HG03064 (cell line): ENCODE measurements at regions not wholly inside any gene's neighbourhood (a gene's known extent, or its start where the extent isn't known, plus 50 kb on each side); places are given as distances from the start of the nearest gene placed in this dataset.

Experiments used
- ATAC-seq: cut with Tn5 transposase; IDR thresholded peaks from one replicate; pipeline ENCODE4 v1.9.1; 2021; ENCODE audit warnings: low read depth; ENCODE audit not compliant: unreplicated experiment

DNA sequence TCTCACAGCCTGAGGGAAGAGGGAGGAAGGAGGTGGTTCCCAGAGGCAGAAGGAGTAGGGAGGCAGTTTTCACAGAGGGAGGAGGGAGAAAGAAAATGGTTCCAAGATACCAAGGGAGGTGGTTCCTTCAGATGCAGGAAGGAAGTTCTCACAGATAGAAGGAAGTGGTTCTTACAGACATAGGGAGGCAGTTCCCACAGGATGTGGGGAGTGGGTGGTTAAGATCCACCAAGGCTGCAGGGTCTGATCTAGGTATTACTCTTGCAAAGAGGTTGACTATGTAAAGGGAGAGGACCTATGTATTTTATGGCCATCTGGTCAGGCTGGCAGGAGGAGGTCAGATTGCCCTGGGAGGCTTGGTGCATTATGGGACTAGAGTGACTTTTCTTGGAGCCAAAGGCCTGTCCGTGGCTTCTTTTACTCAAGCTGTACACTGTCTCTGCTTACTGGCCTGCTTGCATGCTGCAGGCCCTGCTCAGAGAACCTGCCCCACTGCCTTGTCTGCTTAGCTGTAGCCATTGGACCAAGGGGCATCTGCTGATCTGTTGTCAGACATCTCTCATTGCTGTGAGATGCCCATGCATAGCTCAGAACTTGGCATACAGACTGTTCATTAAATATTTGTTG is 283.7 kb downstream of the DHX35 start:
- no peak for ATAC-seq

DNA sequence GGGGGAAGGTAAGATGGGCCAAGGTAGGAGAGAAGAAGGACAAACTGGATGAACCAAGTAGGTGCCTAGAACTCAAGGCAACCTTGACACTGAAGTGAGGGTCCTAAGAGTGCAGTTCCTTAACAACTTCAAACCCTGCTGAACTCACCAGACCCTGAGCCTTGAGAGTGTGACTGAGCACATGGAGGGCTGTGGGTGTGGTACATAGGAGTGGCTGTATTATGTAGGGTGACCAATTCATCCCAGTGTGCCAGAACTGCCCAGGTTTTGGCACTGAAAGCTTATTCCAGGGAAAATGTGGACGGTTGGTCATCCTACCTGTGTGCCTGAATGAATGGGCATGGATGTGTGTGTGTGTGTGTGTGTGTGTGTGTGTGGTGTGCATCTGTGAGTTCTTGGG is 281.8 kb downstream of the DHX35 start:
- no peak for ATAC-seq

DNA sequence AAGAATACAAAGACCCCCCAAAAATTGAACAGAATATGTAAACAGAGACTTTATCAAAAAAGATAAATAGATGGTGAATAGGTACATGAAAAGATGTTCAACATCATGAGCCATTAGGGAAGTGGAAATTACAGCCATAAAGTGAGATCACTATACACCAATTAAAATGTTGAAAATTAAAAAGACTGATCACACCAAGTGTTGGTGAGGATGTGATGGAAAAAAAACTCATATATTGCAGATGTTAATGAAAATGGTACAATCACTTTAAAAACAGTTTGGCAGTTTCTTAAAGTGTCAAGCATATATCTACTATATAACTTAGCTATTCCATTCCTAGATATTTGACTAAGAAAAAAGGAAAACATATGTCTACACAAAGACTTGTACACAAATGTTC is 280.5 kb downstream of the DHX35 start:
- ATAC-seq = no peak

DNA sequence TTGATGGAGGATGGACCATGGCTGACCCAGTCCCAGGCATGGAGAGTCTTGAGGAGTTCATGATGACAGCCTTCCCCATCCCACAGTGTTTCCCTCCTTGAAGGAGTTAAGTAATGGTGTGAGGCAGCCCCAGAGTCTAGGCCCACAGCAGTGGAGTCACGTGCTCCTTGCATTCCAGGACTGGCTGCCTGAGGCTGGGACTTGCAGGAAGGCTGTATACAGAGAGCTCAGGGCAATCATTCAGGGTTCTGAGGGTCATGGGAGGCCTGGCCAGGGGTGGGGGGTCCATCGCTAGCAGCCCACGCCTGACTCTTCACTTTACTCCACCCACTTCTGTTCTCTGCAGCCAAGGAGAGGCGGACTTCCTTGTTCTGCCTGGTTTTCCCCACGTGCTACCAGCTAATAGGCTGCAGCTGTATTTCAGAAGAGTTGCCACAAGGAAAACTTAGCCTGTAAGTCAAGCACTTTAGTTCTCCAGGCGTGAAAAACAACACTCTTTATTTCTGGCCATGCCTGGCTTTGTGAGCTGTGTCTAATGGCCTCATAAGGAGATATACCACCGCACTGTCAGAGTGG is 272.5 kb downstream of the DHX35 start:
- ATAC-seq = no peak

DNA sequence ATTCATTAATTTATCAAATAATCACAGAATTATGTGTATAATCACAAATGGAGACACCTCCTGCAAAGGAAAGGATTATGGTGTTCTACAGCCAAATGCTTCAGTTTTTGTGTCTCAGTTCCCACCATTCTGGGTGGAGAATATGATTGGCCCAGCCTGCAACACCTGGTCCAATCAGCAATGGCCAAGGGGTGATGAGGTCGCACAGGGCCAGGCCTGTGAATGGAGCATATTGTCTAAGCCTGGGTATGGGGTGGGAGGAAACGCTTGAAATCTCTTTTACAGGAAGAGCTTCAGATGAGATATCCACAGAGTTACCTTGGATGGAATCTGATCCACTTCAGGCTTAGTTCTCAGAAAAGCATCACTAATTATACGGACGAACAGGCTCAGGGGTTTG is 271.6 kb downstream of the DHX35 start:
- no peak for ATAC-seq

DNA sequence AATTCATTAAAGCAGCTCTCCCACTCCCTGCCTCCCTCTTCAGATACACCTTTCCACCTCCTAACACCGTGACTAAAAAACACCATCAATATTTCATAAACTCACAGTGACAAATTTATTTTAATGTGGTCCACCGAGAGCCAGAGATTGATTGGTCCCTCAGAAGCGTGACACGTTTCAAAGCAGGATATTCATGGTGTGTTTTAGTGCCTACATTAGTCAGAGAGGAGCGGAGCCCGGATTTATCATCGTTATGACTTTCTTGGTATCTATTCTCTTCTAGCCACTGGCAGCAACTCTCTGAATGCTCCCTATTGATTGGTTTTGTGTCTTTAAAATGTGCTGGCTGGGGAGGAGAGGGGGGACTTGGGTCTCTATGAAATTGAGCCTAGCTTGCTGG is 265.3 kb downstream of the DHX35 start:
- no peak for ATAC-seq

DNA sequence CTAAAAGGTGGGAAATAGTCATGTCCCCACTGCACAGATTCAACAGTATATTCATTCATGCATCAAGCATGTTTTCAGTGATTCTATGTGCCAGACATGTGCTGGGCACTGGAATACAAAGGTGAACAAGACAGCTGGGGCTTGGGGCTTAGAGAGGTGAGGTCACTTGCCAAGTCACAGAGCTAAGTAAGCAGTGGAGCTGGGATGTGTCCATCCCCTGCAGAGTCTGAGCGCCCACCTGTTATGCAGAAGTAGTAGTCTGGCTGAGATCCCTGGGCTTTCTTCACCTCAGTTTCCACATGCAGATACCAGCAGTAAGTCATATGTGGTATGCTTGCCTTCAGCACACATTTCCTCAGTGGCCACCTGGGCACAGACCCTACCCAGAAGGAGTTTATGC is 263.8 kb downstream of the DHX35 start:
- ATAC-seq = no peak

DNA sequence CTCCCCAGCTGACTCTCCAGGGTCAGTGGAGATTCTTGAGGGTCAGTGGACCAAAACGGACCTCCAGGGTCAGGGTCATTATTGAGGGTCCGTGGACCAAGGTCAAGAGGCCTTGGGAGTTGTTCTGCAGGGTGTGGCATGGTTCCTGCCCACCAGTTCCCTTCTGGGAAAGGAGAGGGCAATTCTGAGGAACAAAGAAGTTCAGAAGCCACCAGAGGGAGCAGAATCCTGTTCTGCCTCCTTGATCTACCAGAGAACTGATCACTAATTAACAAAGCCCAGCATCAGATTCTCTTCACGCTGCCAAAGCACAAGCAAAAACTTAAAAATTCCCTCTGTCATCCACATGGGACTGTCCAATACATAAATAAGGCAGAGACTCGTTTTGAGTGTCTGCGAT is 263.4 kb downstream of the DHX35 start:
- no peak for ATAC-seq

DNA sequence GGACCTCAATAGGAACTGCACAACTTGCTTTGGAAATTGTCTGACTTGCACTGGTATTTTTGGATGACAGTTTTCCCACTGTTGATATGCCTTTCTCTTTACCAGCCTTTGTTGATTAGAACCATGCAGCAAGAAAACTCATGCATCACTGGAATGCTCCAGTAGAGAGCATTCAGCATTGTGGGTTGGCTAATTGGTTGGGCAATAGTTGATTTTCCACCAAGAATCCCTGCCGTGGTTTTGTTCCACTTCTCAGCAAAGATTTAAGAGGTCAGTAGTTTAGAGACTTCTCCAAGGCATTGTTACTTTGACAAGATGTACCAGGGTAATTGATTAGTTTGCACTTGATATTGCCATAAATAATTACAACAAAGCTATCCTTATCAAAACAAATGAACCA is 260.0 kb downstream of the DHX35 start:
- ATAC-seq = no peak

DNA sequence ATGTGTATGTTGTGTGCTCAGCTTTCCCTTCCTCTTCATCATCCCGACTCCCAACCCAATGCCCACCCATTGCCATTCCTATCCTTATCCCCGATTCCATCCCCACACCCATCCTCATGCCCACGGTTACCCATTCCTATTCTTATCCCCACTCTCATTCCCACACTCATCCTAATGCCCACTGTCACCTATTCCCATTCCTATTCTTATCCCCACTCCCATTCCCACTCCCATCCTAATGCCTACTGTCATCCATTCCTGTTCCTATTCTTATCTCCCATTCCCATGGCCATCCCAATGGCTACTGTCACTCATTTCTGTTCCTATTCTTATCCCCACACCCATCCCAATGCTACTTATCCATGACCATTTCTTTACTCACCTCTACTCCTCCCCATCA is 254.1 kb downstream of the DHX35 start:
- no peak for ATAC-seq

DNA sequence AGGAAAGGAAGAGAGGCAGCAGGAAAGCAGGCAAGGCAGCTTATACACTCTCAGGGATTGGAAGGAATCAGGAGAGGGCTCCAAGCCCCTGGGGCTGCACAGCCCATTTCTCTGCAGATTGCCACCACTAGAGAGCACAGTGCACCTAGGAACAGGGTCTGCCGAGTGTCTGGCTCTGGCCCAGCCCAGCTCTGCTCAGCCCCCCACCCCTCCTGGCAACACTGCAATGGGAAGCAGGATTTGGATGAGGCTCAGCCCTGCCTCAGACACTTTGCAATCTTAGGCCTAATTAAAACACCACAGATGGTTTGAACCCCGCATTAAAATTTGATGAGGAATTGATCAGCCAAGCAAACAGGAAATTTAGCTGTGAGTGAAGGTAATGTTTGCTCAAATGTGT is 252.7 kb downstream of the DHX35 start:
- no peak for ATAC-seq

DNA sequence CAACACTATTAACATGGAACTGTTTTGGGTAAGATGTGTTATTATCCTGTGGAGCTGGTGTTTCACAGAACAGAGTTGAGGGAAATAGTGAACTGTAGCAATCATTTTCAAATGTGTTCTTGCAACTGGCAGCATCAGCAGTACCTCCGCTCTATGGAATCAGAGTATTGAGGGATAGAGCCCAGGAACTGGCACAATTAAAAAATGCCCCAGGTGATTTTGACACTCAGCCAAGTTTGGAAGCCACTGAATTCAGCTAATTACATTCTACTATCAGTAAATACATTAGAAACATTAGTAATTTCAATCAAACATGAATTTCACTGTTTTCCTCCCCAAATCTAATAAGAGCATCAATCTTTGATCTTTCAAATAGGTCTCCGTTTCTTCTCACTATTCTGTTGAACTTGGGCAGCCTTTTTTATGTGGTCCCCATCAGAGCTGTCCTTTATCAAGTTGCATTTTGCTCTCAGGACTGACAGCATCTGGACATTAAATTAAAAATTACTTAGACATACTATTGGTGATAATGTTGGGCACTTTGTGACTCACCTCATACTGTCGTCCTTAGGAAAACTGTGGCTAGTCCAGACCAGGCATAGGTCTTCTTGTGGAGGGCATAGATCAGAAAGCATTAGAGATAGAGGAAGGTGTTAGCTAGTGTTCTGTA is 251.5 kb downstream of the DHX35 start:
- ATAC-seq = no peak

DNA sequence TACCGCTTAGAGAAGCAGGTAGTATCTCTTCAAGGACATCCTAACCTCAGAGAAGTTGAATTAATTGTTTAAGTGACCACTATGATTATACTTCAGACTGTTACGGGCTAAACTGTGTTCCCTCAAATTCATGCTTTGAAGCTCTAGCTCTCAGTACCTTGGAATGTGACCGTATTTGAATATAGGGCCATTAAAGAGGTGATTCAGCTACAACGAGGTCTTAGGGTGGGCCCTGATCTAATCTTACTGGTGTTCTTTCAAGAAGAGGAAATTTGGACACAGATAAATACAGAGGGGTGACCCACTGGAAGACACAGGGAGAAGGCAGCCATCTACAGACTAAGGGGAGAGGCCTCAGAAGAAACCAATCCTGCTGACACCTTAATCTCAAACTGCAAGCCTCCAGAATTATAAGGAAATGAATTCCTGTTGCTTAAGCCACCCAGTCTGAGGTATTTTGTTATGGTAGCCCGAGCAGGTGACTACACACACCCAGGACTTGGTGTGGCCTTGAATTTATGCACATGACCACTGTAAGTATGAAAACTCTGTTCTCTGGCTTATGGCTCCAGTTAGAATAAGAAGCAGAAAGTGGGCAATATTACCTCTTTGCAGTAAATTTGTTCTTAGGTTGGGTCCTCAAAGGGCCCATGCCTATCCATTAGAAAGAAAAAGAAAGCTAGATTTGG is 249.1 kb downstream of the DHX35 start:
- ATAC-seq = no peak

DNA sequence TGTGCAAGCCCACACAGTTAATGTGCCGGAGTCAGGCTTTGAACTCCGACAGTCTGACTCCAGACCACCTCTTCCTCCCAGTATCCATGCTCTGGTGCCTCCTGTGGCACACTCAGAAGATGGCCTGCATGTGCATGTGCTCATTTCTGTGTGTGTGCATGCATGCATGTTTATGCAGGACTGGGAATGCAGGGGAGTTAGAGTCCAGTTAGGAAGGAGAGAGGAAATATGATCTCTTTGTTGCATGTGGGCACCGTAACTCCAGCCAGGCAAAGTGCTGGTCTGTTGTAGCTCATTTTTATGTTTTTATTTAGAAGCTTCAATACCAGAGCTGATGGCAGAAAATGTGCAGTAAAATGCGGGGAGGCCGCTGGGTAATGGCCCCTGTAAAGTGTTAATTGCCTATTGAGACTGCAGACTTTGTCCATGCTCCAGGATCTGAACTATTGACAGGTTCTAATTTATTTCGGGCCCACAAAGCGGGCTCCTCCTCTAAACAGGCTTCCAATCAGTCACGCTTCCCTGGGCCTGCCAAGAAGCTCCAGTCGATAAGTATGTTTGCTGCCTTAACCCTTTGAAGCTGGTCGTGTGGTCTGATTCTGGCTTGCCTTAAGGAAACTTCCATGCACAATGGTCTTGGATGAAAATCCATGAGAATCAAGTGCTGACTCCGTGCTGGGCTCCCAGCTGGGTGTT is 248.3 kb downstream of the DHX35 start:
- ATAC-seq = no peak

DNA sequence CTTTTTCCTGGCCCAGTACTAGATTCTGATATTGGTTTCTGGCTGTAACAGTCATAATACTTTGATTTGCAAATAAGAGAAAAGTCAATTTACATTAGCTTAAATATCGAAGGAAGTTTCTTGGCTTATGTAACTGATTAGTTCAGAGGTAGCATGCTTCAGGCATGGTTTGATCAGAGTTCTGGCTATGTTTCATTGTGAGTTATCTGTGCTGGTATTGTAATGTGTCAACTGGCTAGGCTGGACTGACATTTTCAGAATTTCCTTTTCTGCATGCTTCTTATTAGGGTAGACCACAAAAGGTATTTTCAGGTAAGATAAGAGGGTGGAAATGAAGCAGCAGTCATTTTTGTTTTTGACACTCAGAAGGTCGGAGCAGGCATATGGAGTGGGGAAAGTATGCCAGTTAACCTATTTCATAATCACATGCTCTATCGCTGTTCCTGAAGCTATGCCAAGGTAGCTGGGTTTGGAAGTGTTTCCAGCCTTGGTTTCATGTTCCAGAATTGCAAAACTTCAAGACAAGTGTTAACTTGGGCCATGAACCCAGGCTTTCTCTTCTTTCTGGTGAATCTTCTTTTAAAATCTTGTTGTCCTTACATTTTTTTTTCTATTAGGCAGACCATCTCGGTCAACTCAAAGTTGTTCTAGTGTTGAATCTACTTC is 244.9 kb downstream of the DHX35 start:
- ATAC-seq = no peak

DNA sequence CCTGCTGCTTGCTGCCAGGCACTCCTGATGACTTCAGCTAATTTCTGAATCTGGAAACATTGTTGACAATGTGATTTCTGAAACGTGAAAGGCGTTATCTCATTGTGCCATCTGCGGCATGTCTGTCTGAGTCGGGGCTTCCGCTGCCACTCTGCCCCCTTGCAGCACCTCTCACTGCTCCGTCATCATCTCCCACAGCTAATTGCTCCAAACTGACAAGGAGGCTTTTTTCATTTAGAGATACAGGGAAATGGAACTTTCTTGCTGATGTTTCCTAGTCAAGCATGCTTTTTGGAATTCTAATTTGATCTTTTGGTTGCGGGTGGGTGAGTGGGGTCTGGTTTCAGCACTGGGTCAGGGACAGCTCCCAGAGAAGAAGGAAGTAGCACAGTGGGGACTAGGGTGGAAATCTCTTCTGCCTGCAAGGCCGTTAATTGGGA is 233.5 kb downstream of the DHX35 start:
- ATAC-seq = no peak

DNA sequence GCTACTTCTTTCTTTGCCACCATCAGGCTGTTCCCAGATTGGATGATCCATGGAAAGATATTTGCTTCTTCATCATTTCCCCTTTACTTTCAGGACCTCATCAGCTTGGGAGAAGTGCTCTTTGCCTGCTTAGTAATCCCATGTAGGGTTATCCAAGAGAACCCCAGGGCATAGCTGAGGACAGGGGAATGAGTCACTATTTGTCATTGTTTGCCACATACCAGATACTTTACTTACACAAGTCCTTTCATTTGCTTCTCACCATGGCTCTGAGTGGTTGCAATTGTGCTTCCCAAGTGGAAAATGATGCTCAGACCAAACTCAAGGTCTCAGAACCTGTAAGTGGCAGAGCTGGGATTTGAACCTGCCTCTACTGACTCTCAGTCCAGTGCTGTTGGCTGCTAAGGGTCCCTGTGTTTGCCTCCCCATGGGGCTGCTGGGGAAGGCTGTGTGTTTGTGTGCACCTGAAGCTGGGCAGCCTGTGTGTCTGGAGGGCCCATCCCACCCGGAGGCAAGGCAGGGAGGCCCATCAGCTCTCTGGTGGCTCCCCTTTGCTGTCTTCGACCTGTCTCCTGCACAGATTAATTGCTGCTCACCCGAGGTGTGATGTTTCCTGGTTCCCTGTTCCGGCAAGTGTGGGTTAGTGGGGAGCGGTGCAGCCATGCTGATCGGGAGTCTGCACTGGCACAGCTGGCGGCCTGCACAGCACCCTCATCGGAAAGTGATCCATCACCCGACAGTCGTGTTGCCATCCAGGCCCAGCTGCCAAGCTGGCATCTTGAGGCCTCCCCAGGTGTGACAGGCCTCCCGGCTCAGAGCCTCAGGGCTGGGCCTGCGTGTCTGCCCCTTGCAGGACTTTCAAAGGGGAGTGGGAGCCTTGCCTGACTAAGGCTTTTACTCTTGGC is 228.8 kb downstream of the DHX35 start:
- no peak for ATAC-seq

DNA sequence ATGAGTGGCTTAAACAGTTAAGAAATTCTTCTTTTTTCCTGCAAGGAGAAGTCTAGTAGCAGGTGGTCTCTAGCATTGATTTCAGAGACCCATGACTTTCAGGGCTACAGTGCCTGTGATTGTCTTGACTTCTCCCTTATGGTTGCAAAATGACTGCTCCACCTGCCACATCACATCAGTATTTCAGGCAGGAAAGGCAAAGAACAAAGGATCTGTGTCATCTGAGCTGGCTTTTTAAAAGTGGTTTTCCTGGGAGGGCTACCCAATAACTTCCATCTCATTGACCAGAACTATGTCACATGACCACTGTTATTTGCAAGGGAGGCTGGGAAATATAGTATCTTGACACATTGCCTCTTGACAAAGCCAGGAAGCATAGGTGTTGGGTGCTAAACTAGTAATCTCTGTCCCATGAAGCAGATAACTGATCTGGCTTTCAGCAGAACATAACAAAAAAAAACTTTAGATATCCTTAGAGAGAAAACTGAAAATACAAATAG is 226.2 kb downstream of the DHX35 start:
- ATAC-seq = no peak

DNA sequence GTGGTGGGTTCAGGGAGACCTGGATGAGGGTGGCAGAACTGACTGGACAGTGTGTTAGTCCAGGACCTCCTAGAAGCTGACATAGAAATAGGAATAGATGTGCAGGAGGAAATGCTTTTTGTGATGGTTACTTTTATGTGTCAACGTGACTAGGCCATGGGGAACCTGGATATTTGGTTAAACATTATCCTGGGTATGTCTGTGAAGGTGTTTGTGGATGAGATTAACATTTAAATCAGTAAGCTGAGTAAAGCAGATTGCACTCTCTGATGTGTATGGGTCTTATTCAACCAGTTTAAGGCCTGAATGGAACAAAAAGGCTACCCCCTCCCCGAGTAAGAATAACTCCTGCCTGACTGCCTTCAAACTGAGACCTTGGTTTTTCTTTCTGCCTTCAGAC is 219.3 kb downstream of the DHX35 start:
- no peak for ATAC-seq
